ENCODE measurements at regions not wholly inside any gene's neighbourhood (a gene's known extent, or its start where the extent isn't known, plus 50 kb on each side); places are given as distances from the start of the nearest gene placed in this dataset.

DNA sequence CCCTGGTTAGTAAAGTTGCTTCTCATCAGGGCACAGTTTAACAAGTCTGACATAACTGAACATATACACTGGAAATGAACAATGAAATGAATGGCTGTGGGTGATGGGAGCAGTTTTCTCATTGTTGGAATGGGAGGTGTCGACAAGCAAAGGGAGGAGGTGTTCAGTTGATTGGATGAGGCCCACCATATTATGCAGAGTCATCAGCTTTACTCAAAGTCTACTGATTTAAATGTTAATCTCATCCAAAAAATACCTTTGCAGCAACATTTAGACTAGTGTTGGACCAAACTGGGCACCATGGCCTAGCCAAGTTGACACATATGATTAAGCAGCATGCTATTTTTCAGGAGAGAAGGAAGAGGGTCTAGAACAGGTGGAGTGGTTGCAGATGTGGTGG is 201.7 kb downstream of the RAMP3 start:
- no peak overlapping the region for H3K27ac ChIP-seq
- DNase-seq = no peak
- no peak overlapping the region for H3K4me3 ChIP-seq
- H3K4me1 ChIP-seq = no peaks in the 10 kb centered on the region
- no peaks in the 10 kb centered on the region for H3K36me3 ChIP-seq
- TF ChIP-seq CTCF (IDR thresholded peaks at IDR 0.05) (no peak), POLR2A (IDR thresholded peaks at IDR 0.05) (no peak)
- H3K27me3 ChIP-seq = no peaks in the 10 kb centered on the region
- no peaks in the 10 kb centered on the region for H3K9me3 ChIP-seq
- intact Hi-C loops (cut with DNase I; ENCODE audit: low total_unique reads) = no loop called here

DNA sequence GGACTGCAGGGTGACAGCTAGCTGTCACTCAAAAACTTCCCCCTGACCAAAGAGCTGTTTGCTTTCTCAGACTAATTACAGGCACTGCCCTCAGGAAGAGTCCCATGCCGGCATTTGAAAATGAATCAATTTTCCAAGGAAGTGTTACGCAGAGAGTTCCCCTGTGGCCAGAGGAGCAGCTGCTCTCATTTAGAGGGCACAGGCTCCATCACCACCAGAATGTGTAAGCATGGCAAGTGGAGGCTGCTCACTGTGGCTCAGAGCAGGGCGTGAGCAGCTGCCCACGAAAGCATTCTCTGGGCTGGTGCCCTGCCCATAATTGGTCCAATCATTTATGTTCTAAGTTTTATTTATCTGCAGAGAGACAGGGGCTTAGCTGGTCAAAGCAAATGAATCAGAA is 202.2 kb downstream of the RAMP3 start:
- no peaks in the 10 kb centered on the region for H3K27me3 ChIP-seq
- DNase-seq = no peak
- TF ChIP-seq POLR2A (IDR thresholded peaks at IDR 0.05) = no peak
- no peak for TF ChIP-seq CTCF (IDR thresholded peaks at IDR 0.05)
- H3K4me3 ChIP-seq = no peak overlapping the region
- H3K27ac ChIP-seq = no peak overlapping the region
- intact Hi-C loops (cut with DNase I; ENCODE audit: low total_unique reads) = no loop called here
- no peaks in the 10 kb centered on the region for H3K9me3 ChIP-seq
- H3K4me1 ChIP-seq = no peaks in the 10 kb centered on the region
- H3K36me3 ChIP-seq = no peaks in the 10 kb centered on the region

GRCh38 chr7:45363669-45364068 is 206.1 kb downstream of the RAMP3 start:
- H3K9me3 ChIP-seq = no peaks in the 10 kb centered on the region
- no peaks in the 10 kb centered on the region for H3K4me1 ChIP-seq
- H3K27ac ChIP-seq = no peak overlapping the region
- intact Hi-C loops (cut with DNase I; ENCODE audit: low total_unique reads) = no loop called here
- TF ChIP-seq POLR2A (IDR thresholded peaks at IDR 0.05) (no peak), CTCF (IDR thresholded peaks at IDR 0.05) (no peak)
- no peak overlapping the region for H3K4me3 ChIP-seq
- H3K27me3 ChIP-seq = no peaks in the 10 kb centered on the region
- no peaks in the 10 kb centered on the region for H3K36me3 ChIP-seq
- no peak for DNase-seq

GRCh38 chr7:45365341-45365740 is 207.8 kb downstream of the RAMP3 start:
- H3K4me1 ChIP-seq = no peaks in the 10 kb centered on the region
- intact Hi-C loops (cut with DNase I; ENCODE audit: low total_unique reads) = no loop called here

GRCh38 chr7:45366475-45366874 is 207.7 kb upstream of the ADCY1 start:
- intact Hi-C loops (cut with DNase I; ENCODE audit: low total_unique reads) = no loop called here
- Histone ChIP-seq H3K36me3 (no peaks in the 10 kb centered on the region), H3K27ac (no peak overlapping the region), H3K9me3 (no peaks in the 10 kb centered on the region), H3K4me1 (no peaks in the 10 kb centered on the region), H3K27me3 (no peaks in the 10 kb centered on the region), H3K4me3 (no peak overlapping the region)
- no peak for TF ChIP-seq CTCF (IDR thresholded peaks at IDR 0.05)
- TF ChIP-seq POLR2A (IDR thresholded peaks at IDR 0.05) = no peak
- DNase-seq = no peak

More at GRCh38 chr7:45365341-45365740, 207.8 kb downstream of the RAMP3 start:
- no peaks in the 10 kb centered on the region for H3K27me3 ChIP-seq
- H3K27ac ChIP-seq = no peak overlapping the region
- H3K4me3 ChIP-seq = no peak overlapping the region
- no peaks in the 10 kb centered on the region for H3K36me3 ChIP-seq
- no peak for DNase-seq
- no peaks in the 10 kb centered on the region for H3K9me3 ChIP-seq
- TF ChIP-seq CTCF (IDR thresholded peaks at IDR 0.05) = no peak
- no peak for TF ChIP-seq POLR2A (IDR thresholded peaks at IDR 0.05)

Measured in uterus (tissue), 3 donors.